ENCODE measurements at regions not wholly inside any gene's neighbourhood (a gene's known extent, or its start where the extent isn't known, plus 50 kb on each side); places are given as distances from the start of the nearest gene placed in this dataset.
"Not testable (repeated sequence)": the region's sequence is repeated elsewhere in the genome, so short reads cannot be mapped to it uniquely, and the experiment has no call there.

DNA sequence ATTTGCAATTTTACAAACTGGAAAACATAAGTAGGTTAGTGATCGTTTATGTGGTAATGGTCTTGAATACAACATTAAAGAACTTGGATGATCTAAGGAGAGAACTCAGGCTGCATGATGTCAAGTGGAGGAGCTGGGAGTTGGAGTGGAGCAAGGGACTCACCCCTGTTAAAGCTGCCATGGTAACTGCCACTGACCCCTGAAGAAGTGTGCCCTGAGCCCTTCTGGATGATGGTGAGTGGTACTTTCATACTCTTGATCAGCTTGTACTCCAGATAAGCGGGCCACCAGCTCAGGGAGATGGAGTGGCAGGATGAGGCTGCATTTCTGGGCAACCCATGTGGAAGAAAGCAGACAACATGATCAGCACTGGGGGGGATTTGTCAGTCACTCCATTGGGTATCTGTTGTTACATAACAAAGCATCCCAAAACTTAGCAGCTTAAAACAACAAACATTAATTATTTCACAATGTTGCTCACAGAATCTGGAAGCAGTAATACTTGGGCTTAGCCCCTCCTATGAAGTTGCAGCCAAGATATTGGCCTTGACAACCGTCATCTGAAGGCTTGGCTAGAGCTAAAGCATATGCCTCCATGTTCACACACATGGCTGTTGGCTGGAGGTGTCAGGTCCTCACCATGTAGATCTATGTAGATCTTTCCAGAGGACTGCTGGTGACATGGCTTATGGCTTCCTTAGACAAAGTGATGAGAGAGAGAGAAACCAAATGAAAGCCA lies 213.8 kb downstream of the DUSP10 start:
- intact Hi-C loops (cut with DNase I) = no loop called here
- Histone ChIP-seq H3K36me3 (no peaks in the 10 kb centered on the region), H3K4me3 (no peak overlapping the region), H3K9me3 (no peaks in the 10 kb centered on the region), H3K27ac (no peak overlapping the region), H3K4me1 (no peaks in the 10 kb centered on the region), H3K27me3 (ENCODE audit: low read depth) (no peaks in the 10 kb centered on the region)
- TF ChIP-seq, protein P1, sequence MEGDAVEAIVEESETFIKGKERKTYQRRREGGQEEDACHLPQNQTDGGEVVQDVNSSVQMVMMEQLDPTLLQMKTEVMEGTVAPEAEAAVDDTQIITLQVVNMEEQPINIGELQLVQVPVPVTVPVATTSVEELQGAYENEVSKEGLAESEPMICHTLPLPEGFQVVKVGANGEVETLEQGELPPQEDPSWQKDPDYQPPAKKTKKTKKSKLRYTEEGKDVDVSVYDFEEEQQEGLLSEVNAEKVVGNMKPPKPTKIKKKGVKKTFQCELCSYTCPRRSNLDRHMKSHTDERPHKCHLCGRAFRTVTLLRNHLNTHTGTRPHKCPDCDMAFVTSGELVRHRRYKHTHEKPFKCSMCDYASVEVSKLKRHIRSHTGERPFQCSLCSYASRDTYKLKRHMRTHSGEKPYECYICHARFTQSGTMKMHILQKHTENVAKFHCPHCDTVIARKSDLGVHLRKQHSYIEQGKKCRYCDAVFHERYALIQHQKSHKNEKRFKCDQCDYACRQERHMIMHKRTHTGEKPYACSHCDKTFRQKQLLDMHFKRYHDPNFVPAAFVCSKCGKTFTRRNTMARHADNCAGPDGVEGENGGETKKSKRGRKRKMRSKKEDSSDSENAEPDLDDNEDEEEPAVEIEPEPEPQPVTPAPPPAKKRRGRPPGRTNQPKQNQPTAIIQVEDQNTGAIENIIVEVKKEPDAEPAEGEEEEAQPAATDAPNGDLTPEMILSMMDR (IDR thresholded peaks at IDR 0.05) = no peak
- ATAC-seq (no peak), DNase-seq (no peak)

DNA sequence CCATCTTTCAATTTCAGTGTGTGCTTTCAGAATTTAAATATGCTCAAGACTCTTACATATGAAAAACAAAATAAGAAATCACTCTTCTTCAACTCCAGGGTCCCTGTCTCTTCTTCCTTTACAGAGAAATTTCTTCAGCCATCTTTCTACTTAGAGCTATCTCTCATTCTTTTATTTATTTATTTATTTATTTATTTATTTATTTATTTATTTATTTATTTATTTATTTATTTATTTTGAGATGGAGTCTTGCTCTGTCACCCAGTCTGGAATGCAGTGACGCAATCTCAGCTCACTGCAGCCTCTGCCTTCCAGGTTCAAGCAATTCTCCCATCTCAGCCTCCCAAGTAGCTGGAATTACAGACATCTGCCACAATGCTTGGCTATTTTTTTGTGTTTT lies 211.7 kb downstream of the DUSP10 start:
- DNase-seq; ATAC-seq; H3K9me3 ChIP-seq; H3K4me3 ChIP-seq; H3K4me1 ChIP-seq; H3K27me3 ChIP-seq (ENCODE audit: low read depth); H3K27ac ChIP-seq; H3K36me3 ChIP-seq; intact Hi-C loops (cut with DNase I): not testable (repeated sequence)

DNA sequence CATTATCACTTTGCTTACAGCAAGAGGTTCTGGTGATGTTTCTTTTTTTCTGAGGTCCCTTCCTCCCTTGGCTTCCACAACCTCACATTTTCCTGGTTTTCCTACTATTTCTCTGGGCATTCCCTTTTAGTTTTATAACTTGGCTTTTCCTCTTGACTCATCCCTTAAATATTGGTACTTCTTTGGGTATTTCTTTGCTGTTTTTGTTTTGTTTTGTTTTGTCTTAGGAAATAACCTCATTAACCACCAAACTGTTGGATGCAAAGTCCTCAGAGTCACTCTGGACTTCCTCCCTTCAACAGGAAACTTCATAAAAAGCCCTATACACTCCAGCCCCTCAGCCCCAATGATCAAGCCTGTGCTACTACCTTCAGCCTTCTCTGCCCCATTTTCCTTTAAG lies 211.1 kb downstream of the DUSP10 start:
- no peak overlapping the region for H3K4me3 ChIP-seq
- ATAC-seq (no peak), DNase-seq (no peak)
- H3K4me1 ChIP-seq = no peaks in the 10 kb centered on the region
- no peaks in the 10 kb centered on the region for H3K36me3 ChIP-seq
- intact Hi-C loops (cut with DNase I) = no loop called here
- no peaks in the 10 kb centered on the region for H3K27me3 ChIP-seq (ENCODE audit: low read depth)
- TF ChIP-seq, protein P1 (IDR thresholded peaks at IDR 0.05) = no peak
- no peaks in the 10 kb centered on the region for H3K9me3 ChIP-seq
- H3K27ac ChIP-seq = no peak overlapping the region

GRCh38 chr1:221532071-221532773 lies 209.7 kb downstream of the DUSP10 start:
- no peak for ATAC-seq
- intact Hi-C loops (cut with DNase I) = no loop called here
- H3K4me1 ChIP-seq = no peaks in the 10 kb centered on the region
- H3K27ac ChIP-seq = no peak overlapping the region
- TF ChIP-seq, protein P1 (IDR thresholded peaks at IDR 0.05) = no peak
- no peaks in the 10 kb centered on the region for H3K9me3 ChIP-seq
- DNase-seq = no peak
- no peaks in the 10 kb centered on the region for H3K36me3 ChIP-seq
- H3K4me3 ChIP-seq = no peak overlapping the region
- no peaks in the 10 kb centered on the region for H3K27me3 ChIP-seq (ENCODE audit: low read depth)

DNA sequence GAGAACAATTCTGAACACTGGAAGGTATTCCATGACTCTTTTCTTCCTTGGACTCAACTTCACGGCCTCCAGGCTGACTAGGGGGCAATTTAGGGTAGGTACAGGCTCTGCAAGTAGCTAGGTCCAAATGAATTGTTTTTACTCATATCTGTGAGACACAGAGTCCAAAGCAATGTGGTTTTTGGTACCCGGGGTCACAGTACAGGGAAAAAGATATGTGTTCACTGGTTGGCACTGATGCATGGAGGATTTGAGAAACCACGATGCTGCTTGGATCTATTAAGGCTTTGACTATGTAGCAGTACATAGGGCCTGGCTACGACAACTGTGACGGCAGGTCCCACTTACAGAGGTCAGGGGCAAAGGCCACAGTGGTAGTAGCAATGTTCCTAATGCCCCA lies 200.6 kb downstream of the DUSP10 start:
- H3K36me3 ChIP-seq = no peaks in the 10 kb centered on the region
- no peaks in the 10 kb centered on the region for H3K9me3 ChIP-seq
- H3K4me1 ChIP-seq = no peaks in the 10 kb centered on the region
- ATAC-seq (no peak), DNase-seq (no peak)
- TF ChIP-seq, protein P1 (IDR thresholded peaks at IDR 0.05) = no peak
- H3K27me3 ChIP-seq (ENCODE audit: low read depth) = no peaks in the 10 kb centered on the region
- intact Hi-C loops (cut with DNase I) = no loop called here
- H3K27ac ChIP-seq = no peak overlapping the region
- no peak overlapping the region for H3K4me3 ChIP-seq

DNA sequence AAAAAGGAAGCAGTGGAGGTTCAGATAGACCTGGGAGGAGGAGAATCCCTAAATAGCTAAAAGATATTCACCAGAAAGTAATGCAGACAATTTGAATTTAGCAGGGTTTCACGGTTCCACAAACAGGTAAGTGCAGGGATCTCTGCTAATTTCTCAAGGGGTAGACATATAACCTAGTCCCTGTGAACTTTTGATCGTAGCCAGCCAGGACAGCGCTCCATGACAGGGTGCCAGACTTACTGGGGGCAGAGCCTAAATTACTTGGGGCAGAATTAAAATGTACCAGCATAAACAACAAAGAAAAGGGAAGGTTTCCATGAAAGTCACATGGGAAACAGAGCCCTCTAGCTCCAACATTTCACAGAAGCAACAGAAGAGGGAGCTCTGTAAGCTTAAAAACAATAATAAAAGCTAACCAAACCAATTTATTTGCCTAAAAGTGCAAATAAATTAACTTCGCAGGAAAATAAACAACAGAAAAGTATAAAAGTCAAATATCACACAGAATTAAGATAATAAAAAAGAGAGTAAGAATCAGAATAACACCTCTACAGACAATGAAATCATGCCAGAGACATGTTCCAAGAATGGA lies 198.3 kb downstream of the DUSP10 start:
- TF ChIP-seq, protein P1 (IDR thresholded peaks at IDR 0.05) = peak; percentile 46
- Histone ChIP-seq H3K27me3 (ENCODE audit: low read depth) (no peaks in the 10 kb centered on the region), H3K4me1 (no peaks in the 10 kb centered on the region), H3K9me3 (no peaks in the 10 kb centered on the region), H3K4me3 (no peak overlapping the region), H3K36me3 (no peaks in the 10 kb centered on the region), H3K27ac (no peak overlapping the region)
- DNase-seq = no peak
- no peak for ATAC-seq
- intact Hi-C loops (cut with DNase I) = no loop called here
